ENCODE measurements at regions not wholly inside any gene's neighbourhood (a gene's known extent, or its start where the extent isn't known, plus 50 kb on each side); places are given as distances from the start of the nearest gene placed in this dataset.

DNA sequence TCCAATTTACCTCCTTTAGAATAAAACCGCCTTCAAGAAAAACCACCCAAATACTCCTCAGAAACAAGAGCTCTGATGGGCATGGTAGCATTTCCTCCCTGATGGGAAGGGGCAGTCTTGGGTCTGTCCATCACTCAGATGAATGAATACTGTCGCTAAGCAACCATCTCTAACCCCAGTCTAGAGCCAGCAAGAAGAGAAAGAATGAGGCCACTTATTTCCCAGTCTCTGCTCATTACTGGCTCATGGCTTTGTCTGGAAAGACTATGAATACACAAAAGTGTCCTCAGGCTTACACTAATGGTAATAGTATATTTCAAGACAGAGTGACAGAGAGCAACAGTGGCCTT is 51.0 kb upstream of the F3 start:
- TF ChIP-seq, protein P1, sequence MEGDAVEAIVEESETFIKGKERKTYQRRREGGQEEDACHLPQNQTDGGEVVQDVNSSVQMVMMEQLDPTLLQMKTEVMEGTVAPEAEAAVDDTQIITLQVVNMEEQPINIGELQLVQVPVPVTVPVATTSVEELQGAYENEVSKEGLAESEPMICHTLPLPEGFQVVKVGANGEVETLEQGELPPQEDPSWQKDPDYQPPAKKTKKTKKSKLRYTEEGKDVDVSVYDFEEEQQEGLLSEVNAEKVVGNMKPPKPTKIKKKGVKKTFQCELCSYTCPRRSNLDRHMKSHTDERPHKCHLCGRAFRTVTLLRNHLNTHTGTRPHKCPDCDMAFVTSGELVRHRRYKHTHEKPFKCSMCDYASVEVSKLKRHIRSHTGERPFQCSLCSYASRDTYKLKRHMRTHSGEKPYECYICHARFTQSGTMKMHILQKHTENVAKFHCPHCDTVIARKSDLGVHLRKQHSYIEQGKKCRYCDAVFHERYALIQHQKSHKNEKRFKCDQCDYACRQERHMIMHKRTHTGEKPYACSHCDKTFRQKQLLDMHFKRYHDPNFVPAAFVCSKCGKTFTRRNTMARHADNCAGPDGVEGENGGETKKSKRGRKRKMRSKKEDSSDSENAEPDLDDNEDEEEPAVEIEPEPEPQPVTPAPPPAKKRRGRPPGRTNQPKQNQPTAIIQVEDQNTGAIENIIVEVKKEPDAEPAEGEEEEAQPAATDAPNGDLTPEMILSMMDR (IDR thresholded peaks at IDR 0.05; ENCODE audit: insufficient read depth, low read length): no peak
- TF ChIP-seq POLR2AphosphoS5 (IDR thresholded peaks at IDR 0.05; ENCODE audit: low read depth) (no peak), GABPA (IDR thresholded peaks at IDR 0.05; ENCODE audit: low read depth) (no peak), SPI1 (IDR thresholded peaks at IDR 0.05; ENCODE audit: borderline replicate concordance, low read depth) (no peak), REST (IDR thresholded peaks at IDR 0.05; ENCODE audit: insufficient replicate concordance, low read depth) (no peak)
